Bronchial epithelial cell (primary cell): ENCODE measurements at regions not wholly inside any gene's neighbourhood (a gene's known extent, or its start where the extent isn't known, plus 50 kb on each side); places are given as distances from the start of the nearest gene placed in this dataset.

ENCODE experiments used
- DNase-seq: peaks from one replicate; pipeline ENCODE4 v3.0.0-alpha.2; 2010; ENCODE audit warnings: low read depth
- FAIRE-seq: peaks from 2 replicates; lab custom pipeline; 2011; peaks lifted over from hg19 to GRCh38; lab: Jason Lieb, UNC
- H3K27me3 ChIP-seq: 2 replicates; pipeline ENCODE4 v1.5.1; 2011; ENCODE audit warnings: low read length; ENCODE audit not compliant: control insufficient read depth, insufficient read depth
- H3K36me3 ChIP-seq: 2 replicates; pipeline ENCODE4 v1.5.1; 2011; ENCODE audit warnings: low read length; ENCODE audit not compliant: control insufficient read depth, insufficient read depth
- H3K4me3 ChIP-seq: 2 replicates; pipeline ENCODE4 v1.5.1; 2011; ENCODE audit warnings: mild to moderate bottlenecking, low read depth, low read length, control low read depth
- CTCF ChIP-seq: IDR thresholded peaks from 2 replicates; pipeline ENCODE4 v1.5.1; 2011; ENCODE audit warnings: mild to moderate bottlenecking, moderate library complexity, low read length, control low read depth, inconsistent platforms; ENCODE audit not compliant: insufficient read depth, severe bottlenecking

GRCh38 chr15:93830221-93831080 is 400.9 kb upstream of the MCTP2 start:
- H3K4me3 ChIP-seq: no peak overlapping the region
- no peaks in the 10 kb centered on the region for H3K27me3 ChIP-seq
- DNase-seq: peak; percentile 84
- no peak for TF ChIP-seq CTCF
- H3K36me3 ChIP-seq: no peaks in the 10 kb centered on the region
- no peak for FAIRE-seq

GRCh38 chr15:93829115-93829870 is 402.1 kb upstream of the MCTP2 start:
- H3K27me3 ChIP-seq: no peaks in the 10 kb centered on the region
- no peak overlapping the region for H3K4me3 ChIP-seq
- FAIRE-seq (peak; percentile 100), DNase-seq (peak; percentile 100)
- no peak for TF ChIP-seq CTCF
- H3K36me3 ChIP-seq: no peaks in the 10 kb centered on the region

GRCh38 chr15:93826790-93827189 is 404.6 kb upstream of the MCTP2 start:
- Histone ChIP-seq H3K4me3 (no peak overlapping the region), H3K27me3 (no peaks in the 10 kb centered on the region), H3K36me3 (no peaks in the 10 kb centered on the region)
- TF ChIP-seq CTCF: no peak
- FAIRE-seq (peak; percentile 97), DNase-seq (peak; percentile 59)

- no peak for DNase-seq
- Histone ChIP-seq H3K27me3 (no peaks in the 10 kb centered on the region), H3K4me3 (no peak overlapping the region), H3K36me3 (no peaks in the 10 kb centered on the region)
- no peak for FAIRE-seq
- TF ChIP-seq CTCF: no peak
These were observed 405.1 kb upstream of the MCTP2 start for GRCh38 chr15:93826293-93826692.

GRCh38 chr15:93825682-93826081 is 405.7 kb upstream of the MCTP2 start:
- FAIRE-seq: no peak
- TF ChIP-seq CTCF: no peak
- Histone ChIP-seq H3K27me3 (no peaks in the 10 kb centered on the region), H3K36me3 (no peaks in the 10 kb centered on the region), H3K4me3 (no peak overlapping the region)
- peak; percentile 7 for DNase-seq
